Psoas muscle (tissue), 7 donors: ENCODE measurements at regions not wholly inside any gene's neighbourhood (a gene's known extent, or its start where the extent isn't known, plus 50 kb on each side); places are given as distances from the start of the nearest gene placed in this dataset.

Source experiments
- ATAC-seq, 4 donors: fragments of 200-7000 bp; cut with Tn5 transposase; one replicate each; pipeline ENCODE4 v1.9.1; 2020; ENCODE audit warnings: moderate library complexity in 3 of 4, mild to moderate bottlenecking in 2 of 4
- DNase-seq, 2 donors: peaks; one replicate each; pipeline ENCODE4 v3.0.0-alpha.2; 2020
- H3K27ac ChIP-seq: fragments of 200-600 bp; one replicate; pipeline ENCODE4 v1.8.0; 2022
- H3K27me3 ChIP-seq, 3 donors: fragments of 200-600 bp in 1 of 3; one replicate each; pipeline versions ENCODE4 v1.6.1 to v1.8.0; 2013 to 2022; ENCODE audit warnings: low read length in 2 of 3, mild to moderate bottlenecking in 2 of 3, moderate library complexity in 1 of 3; ENCODE audit not compliant: insufficient read depth in 3 of 3
- H3K36me3 ChIP-seq, 2 donors: fragments of 200-600 bp in 1 of 2; one replicate each; pipeline versions ENCODE4 v1.6.1 to v1.8.0; 2013 to 2022; ENCODE audit warnings: low read depth in 1 of 2, mild to moderate bottlenecking in 1 of 2, moderate library complexity in 1 of 2; ENCODE audit not compliant: insufficient read depth in 1 of 2
- H3K4me1 ChIP-seq: fragments of 200-600 bp; one replicate; pipeline ENCODE4 v1.8.0; 2022
- H3K4me3 ChIP-seq: fragments of 200-600 bp; one replicate; pipeline ENCODE4 v1.8.0; 2022; ENCODE audit warnings: mild to moderate bottlenecking
- H3K9me3 ChIP-seq: fragments of 200-600 bp; one replicate; pipeline ENCODE4 v1.8.0; 2022
- CTCF ChIP-seq: fragments of 200-600 bp; IDR thresholded peaks from one replicate; pipeline ENCODE4 v1.8.0; 2022; ENCODE audit warnings: antibody characterized with exemption
- WGBS, 3 donors: extraction: QIAGEN DNeasy Blood & Tissue Kit; methylation state at CpG; one replicate each; pipeline versions ENCODE4 v1.1.6 to v1.1.7; 2013; 5-methylcytosine and 5-hydroxymethylcytosine counted together
- intact Hi-C, 2 donors: fragments of 100-400 bp; cut with DNase I; formaldehyde crosslinking; loops; one replicate each; pipeline versions ENCODE4 v1.11.0 to v1.14.2; 2022
- donor health status: healthy with polysubstance abuse.
- donor health status: DM: no; HTN: no; CAD: no; lungs with moderate emphysema.
- donor health status: Bipolar disorder and iron deficiency.
- donor health status: healthy.
- donor health status: DM: yes; HTN: yes; CAD: no.
- donor health status: DM: no; HTN: no; CAD: no.
- donor health status: DM: yes; HTN: yes; CAD: no.

- ATAC-seq (no peak), DNase-seq (no peak)
- Histone ChIP-seq H3K27ac (no peak overlapping the region), H3K4me3 (no peak overlapping the region), H3K4me1 (no peaks in the 10 kb centered on the region), H3K27me3 (no peaks in the 10 kb centered on the region), H3K9me3 (no peaks in the 10 kb centered on the region), H3K36me3 (no peaks in the 10 kb centered on the region)
- no peak for TF ChIP-seq CTCF
- intact Hi-C loops = no loop called here
- 89 to 93% (median 90%) methylated on average over 2 of the region's 2 CpGs for WGBS, 3 donors
Measured at GRCh38 chr4:149026696-149027095, 584.5 kb upstream of the NR3C2 start.

GRCh38 chr4:149017002-149017734, 575.0 kb upstream of the NR3C2 start:
- Histone ChIP-seq H3K9me3 (no peaks in the 10 kb centered on the region), H3K36me3 (no peaks in the 10 kb centered on the region), H3K4me3 (no peak overlapping the region), H3K27ac (no peak overlapping the region), H3K4me1 (no peaks in the 10 kb centered on the region), H3K27me3 (no peaks in the 10 kb centered on the region)
- TF ChIP-seq CTCF = no peak
- intact Hi-C loops = no loop called here
- ATAC-seq (no peak), DNase-seq (no peak)
- WGBS, 3 donors = 52 to 73% (median 58%) methylated on average over 6 of the region's 6 CpGs

GRCh38 chr4:149009223-149009622, 567.0 kb upstream of the NR3C2 start:
- Histone ChIP-seq H3K9me3 (no peaks in the 10 kb centered on the region), H3K4me3 (no peak overlapping the region), H3K27ac (no peak overlapping the region), H3K36me3 (no peaks in the 10 kb centered on the region), H3K27me3 (no peaks in the 10 kb centered on the region), H3K4me1 (no peaks in the 10 kb centered on the region)
- no peak for DNase-seq
- no peak for TF ChIP-seq CTCF
- intact Hi-C loops = no loop called here
- 53 to 67% (median 59%) methylated on average over 2 of the region's 2 CpGs for WGBS, 3 donors
- ATAC-seq = no peak

GRCh38 chr4:149008415-149009025, 566.3 kb upstream of the NR3C2 start:
- no peak for ATAC-seq
- H3K4me1 ChIP-seq = no peaks in the 10 kb centered on the region
- H3K36me3 ChIP-seq = no peaks in the 10 kb centered on the region
- TF ChIP-seq CTCF = no peak
- intact Hi-C loops = no loop called here
- H3K27ac ChIP-seq = no peak overlapping the region
- no peaks in the 10 kb centered on the region for H3K27me3 ChIP-seq
- H3K9me3 ChIP-seq = no peaks in the 10 kb centered on the region
- DNase-seq = no peak
- WGBS, 3 donors = 93 to 94% (median 93%) methylated on average over 3 of the region's 3 CpGs
- H3K4me3 ChIP-seq = no peak overlapping the region
